GM23338 (cell line): ENCODE measurements at regions not wholly inside any gene's neighbourhood (a gene's known extent, or its start where the extent isn't known, plus 50 kb on each side); places are given as distances from the start of the nearest gene placed in this dataset.

Experiments used
- ATAC-seq: fragments of 200-7000 bp; cut with Tn5 transposase; 3 replicates; pipeline ENCODE4 v1.9.1; 2020
- DNase-seq: peaks from one replicate; pipeline ENCODE4 v3.0.0-alpha.2; 2015; ENCODE audit warnings: low spot score
- H2AFZ ChIP-seq: fragments of 200-600 bp; sonication (generic); 2 replicates; pipeline ENCODE4 v1.8.0; 2016; ENCODE audit warnings: antibody characterized with exemption, mild to moderate bottlenecking, moderate library complexity
- H3F3A ChIP-seq: fragments of 200-600 bp; sonication (generic); replicated peaks from 2 replicates; pipeline ENCODE4 v1.8.0; 2017; ENCODE audit warnings: antibody characterized with exemption, mixed run types, low read depth
- H3K27ac ChIP-seq: fragments of 200-600 bp; sonication (generic); 2 replicates; pipeline ENCODE4 v1.6.1; 2016; ENCODE audit warnings: low read depth
- H3K27me3 ChIP-seq: fragments of 200-600 bp; sonication (generic); 2 replicates; pipeline ENCODE4 v1.8.0; 2016; ENCODE audit warnings: mild to moderate bottlenecking, mixed run types, moderate library complexity; ENCODE audit not compliant: insufficient read depth
- H3K36me3 ChIP-seq: fragments of 200-600 bp; sonication (generic); 2 replicates; pipeline ENCODE4 v1.8.0; 2016; ENCODE audit warnings: mild to moderate bottlenecking; ENCODE audit not compliant: insufficient read depth
- H3K4me1 ChIP-seq: fragments of 200-600 bp; sonication (generic); 2 replicates; pipeline ENCODE4 v1.8.0; 2016; ENCODE audit warnings: mild to moderate bottlenecking, moderate library complexity; ENCODE audit not compliant: insufficient read depth
- H3K4me2 ChIP-seq: fragments of 200-600 bp; sonication (generic); 2 replicates; pipeline ENCODE4 v1.7.1; 2017; ENCODE audit warnings: mixed run types
- H3K4me3 ChIP-seq: fragments of 200-600 bp; sonication (generic); 2 replicates; pipeline ENCODE4 v1.6.1; 2016; ENCODE audit warnings: mixed run types
- H3K79me2 ChIP-seq: fragments of 200-600 bp; sonication (generic); replicated peaks from 2 replicates; pipeline ENCODE4 v1.8.0; 2017; ENCODE audit warnings: mild to moderate bottlenecking; ENCODE audit not compliant: insufficient read depth
- H3K9me2 ChIP-seq: fragments of 200-600 bp; sonication (generic); 2 replicates; pipeline ENCODE4 v1.8.0; 2017; ENCODE audit not compliant: insufficient read depth
- H4K20me1 ChIP-seq: fragments of 200-600 bp; sonication (generic); replicated peaks from 2 replicates; pipeline ENCODE4 v1.8.0; 2017; ENCODE audit warnings: mild to moderate bottlenecking; ENCODE audit not compliant: insufficient read depth
- H3K27ac Mint-ChIP-seq: 2 replicates; pipeline ENCODE4 v1.8.0; 2020; ENCODE audit warnings: inconsistent platforms, mild to moderate bottlenecking, moderate library complexity, mixed read lengths
- H3K27me3 Mint-ChIP-seq: 3 replicates; pipeline ENCODE4 v1.8.0; 2022; ENCODE audit warnings: low read depth, mild to moderate bottlenecking, moderate library complexity, mixed read lengths, inconsistent platforms; ENCODE audit not compliant: insufficient read depth, poor library complexity
- H3K36me3 Mint-ChIP-seq: 3 replicates; pipeline ENCODE4 v1.8.0; 2021; ENCODE audit warnings: low read depth, mild to moderate bottlenecking, inconsistent platforms, moderate library complexity, mixed read lengths
- H3K4me1 Mint-ChIP-seq: 3 replicates; pipeline ENCODE4 v1.8.0; 2020; ENCODE audit warnings: mild to moderate bottlenecking, inconsistent platforms, mixed read lengths
- H3K4me3 Mint-ChIP-seq: 3 replicates; pipeline ENCODE4 v1.8.0; 2021; ENCODE audit warnings: moderate library complexity, mild to moderate bottlenecking, inconsistent platforms, mixed read lengths
- H3K9me3 Mint-ChIP-seq: 3 replicates; pipeline ENCODE4 v1.8.0; 2020; ENCODE audit warnings: moderate library complexity, mild to moderate bottlenecking, inconsistent platforms, mixed read lengths
- NANOG ChIP-seq: IDR thresholded peaks from 2 replicates; pipeline ENCODE4 v1.6.1; 2016; ENCODE audit warnings: antibody characterized with exemption, borderline replicate concordance
- POLR2AphosphoS5 ChIP-seq: IDR thresholded peaks from 2 replicates; pipeline ENCODE4 v1.6.1; 2016; ENCODE audit warnings: antibody characterized with exemption, low read depth
- TF ChIP-seq, protein P1 (sequence below): fragments of 250-450 bp; sonication (Bioruptor Pico); IDR thresholded peaks from 2 replicates; pipeline ENCODE4 v1.5.0; 2020; ENCODE audit warnings: mild to moderate bottlenecking, moderate library complexity
- TF ChIP-seq, protein P2 (sequence below), 2 experiments: fragments of 200-600 bp in 1 of 2; sonication (generic) in 1 of 2; conservative IDR thresholded peaks; 2 replicates each; pipeline versions ENCODE4 v1.5.1 to v1.6.1; 2016 to 2017; ENCODE audit warnings: antibody characterized with exemption in 2 of 2, low read depth in 2 of 2, mild to moderate bottlenecking in 2 of 2, moderate library complexity in 1 of 2

DNA sequence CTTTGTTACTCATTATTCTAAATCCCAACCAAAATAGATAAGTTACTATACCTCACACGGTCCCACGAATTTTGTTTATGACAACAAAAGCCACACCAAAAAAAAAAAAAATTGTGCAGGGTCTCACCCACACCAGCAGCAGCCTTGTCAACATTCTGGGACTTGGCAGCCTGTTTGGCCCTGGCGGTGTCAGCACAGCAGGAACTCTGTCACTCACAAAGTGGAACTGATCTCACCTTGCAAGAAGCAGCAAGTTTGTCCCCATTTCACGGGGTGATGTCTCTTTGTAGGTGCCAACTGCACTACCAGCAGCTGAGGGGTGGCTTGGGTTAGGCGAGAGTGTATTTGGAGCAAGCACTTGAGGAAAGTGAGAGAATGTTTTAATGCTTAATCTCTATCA lies 75.0 kb upstream of the CHRM3 start (continued):
- TF ChIP-seq, protein P1, sequence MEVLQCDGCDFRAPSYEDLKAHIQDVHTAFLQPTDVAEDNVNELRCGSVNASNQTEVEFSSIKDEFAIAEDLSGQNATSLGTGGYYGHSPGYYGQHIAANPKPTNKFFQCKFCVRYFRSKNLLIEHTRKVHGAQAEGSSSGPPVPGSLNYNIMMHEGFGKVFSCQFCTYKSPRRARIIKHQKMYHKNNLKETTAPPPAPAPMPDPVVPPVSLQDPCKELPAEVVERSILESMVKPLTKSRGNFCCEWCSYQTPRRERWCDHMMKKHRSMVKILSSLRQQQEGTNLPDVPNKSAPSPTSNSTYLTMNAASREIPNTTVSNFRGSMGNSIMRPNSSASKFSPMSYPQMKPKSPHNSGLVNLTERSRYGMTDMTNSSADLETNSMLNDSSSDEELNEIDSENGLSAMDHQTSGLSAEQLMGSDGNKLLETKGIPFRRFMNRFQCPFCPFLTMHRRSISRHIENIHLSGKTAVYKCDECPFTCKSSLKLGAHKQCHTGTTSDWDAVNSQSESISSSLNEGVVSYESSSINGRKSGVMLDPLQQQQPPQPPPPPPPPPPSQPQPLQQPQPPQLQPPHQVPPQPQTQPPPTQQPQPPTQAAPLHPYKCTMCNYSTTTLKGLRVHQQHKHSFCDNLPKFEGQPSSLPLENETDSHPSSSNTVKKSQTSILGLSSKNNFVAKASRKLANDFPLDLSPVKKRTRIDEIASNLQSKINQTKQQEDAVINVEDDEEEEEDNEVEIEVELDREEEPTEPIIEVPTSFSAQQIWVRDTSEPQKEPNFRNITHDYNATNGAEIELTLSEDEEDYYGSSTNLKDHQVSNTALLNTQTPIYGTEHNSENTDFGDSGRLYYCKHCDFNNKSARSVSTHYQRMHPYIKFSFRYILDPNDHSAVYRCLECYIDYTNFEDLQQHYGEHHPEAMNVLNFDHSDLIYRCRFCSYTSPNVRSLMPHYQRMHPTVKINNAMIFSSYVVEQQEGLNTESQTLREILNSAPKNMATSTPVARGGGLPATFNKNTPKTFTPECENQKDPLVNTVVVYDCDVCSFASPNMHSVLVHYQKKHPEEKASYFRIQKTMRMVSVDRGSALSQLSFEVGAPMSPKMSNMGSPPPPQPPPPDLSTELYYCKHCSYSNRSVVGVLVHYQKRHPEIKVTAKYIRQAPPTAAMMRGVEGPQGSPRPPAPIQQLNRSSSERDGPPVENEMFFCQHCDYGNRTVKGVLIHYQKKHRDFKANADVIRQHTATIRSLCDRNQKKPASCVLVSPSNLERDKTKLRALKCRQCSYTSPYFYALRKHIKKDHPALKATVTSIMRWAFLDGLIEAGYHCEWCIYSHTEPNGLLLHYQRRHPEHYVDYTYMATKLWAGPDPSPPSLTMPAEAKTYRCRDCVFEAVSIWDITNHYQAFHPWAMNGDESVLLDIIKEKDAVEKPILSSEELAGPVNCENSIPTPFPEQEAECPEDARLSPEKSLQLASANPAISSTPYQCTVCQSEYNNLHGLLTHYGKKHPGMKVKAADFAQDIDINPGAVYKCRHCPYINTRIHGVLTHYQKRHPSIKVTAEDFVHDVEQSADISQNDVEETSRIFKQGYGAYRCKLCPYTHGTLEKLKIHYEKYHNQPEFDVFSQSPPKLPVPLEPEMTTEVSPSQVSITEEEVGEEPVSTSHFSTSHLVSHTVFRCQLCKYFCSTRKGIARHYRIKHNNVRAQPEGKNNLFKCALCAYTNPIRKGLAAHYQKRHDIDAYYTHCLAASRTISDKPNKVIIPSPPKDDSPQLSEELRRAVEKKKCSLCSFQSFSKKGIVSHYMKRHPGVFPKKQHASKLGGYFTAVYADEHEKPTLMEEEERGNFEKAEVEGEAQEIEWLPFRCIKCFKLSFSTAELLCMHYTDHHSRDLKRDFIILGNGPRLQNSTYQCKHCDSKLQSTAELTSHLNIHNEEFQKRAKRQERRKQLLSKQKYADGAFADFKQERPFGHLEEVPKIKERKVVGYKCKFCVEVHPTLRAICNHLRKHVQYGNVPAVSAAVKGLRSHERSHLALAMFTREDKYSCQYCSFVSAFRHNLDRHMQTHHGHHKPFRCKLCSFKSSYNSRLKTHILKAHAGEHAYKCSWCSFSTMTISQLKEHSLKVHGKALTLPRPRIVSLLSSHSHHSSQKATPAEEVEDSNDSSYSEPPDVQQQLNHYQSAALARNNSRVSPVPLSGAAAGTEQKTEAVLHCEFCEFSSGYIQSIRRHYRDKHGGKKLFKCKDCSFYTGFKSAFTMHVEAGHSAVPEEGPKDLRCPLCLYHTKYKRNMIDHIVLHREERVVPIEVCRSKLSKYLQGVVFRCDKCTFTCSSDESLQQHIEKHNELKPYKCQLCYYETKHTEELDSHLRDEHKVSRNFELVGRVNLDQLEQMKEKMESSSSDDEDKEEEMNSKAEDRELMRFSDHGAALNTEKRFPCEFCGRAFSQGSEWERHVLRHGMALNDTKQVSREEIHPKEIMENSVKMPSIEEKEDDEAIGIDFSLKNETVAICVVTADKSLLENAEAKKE = no peak

DNA sequence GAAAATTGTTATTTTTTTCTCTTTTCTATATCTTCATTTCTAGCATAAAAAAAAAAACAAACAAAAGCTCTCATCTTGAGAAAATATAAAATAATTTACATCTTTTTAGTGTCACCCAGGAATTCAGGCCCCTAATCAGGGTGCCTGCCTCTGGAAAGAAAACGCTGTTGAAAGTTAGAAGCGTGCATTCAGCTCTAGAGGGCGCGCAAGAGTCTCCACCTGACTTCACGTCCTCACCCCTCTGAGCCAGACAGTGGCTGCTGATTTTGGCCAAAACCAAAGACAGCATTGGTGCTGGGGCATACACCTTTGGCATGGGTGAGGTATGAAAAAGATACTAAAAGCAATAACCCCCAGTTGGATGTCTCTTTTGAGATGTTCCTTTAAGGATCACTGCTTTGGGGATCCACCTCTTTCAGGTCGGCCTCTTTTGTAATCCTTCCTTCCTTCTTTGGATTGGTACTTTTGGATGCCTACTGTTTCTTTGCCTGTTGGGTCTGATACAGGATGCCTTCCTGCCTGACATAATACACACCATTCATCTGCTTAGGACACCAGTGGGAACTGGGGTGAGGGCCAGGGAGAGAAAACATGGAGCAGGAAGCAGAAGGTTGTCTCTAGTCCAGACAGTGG lies 77.6 kb upstream of the CHRM3 start:
- DNase-seq (peak; percentile 84), ATAC-seq (peak; percentile 95)
- Histone ChIP-seq H4K20me1 (no peaks in the 10 kb centered on the region), H3K4me2 (no peak overlapping the region), H3K4me3 (no peak overlapping the region), H3K9me2 (peaks cover 3% of the 10 kb centered on the region; the same call in 1 of the 2 replicates), H3K27ac (no peak overlapping the region), H2AFZ (peak overlapping the region; percentile 10; the same call in 1 of the 2 replicates), H3K27me3 (no peaks in the 10 kb centered on the region), H3K36me3 (no peaks in the 10 kb centered on the region), H3K4me1 (no peaks in the 10 kb centered on the region), H3K79me2 (no peaks in the 10 kb centered on the region), H3F3A (no peaks in the 10 kb centered on the region)
- H3K9me3 Mint-ChIP-seq = no peaks in the 10 kb centered on the region
- H3K4me3 Mint-ChIP-seq = no peak overlapping the region
- no peaks in the 10 kb centered on the region; the same call in 2 of the 3 replicates for H3K36me3 Mint-ChIP-seq
- no peaks in the 10 kb centered on the region for H3K27me3 Mint-ChIP-seq
- H3K27ac Mint-ChIP-seq = no peak overlapping the region
- TF ChIP-seq NANOG (no peak), POLR2AphosphoS5 (no peak)
- TF ChIP-seq, protein P2, sequence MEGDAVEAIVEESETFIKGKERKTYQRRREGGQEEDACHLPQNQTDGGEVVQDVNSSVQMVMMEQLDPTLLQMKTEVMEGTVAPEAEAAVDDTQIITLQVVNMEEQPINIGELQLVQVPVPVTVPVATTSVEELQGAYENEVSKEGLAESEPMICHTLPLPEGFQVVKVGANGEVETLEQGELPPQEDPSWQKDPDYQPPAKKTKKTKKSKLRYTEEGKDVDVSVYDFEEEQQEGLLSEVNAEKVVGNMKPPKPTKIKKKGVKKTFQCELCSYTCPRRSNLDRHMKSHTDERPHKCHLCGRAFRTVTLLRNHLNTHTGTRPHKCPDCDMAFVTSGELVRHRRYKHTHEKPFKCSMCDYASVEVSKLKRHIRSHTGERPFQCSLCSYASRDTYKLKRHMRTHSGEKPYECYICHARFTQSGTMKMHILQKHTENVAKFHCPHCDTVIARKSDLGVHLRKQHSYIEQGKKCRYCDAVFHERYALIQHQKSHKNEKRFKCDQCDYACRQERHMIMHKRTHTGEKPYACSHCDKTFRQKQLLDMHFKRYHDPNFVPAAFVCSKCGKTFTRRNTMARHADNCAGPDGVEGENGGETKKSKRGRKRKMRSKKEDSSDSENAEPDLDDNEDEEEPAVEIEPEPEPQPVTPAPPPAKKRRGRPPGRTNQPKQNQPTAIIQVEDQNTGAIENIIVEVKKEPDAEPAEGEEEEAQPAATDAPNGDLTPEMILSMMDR (conservative IDR thresholded peaks at IDR 0.05; ENCODE audit: low read depth in 2 of 2) = peak; percentile 86 to 87
- H3K4me1 Mint-ChIP-seq = peaks cover 5% of the 10 kb centered on the region
